Inflammatory macrophage treated with lipopolysaccharide for 4 hours (primary cell): ENCODE measurements at regions not wholly inside any gene's neighbourhood (a gene's known extent, or its start where the extent isn't known, plus 50 kb on each side); places are given as distances from the start of the nearest gene placed in this dataset.
"Not testable (repeated sequence)": the region's sequence is repeated elsewhere in the genome, so short reads cannot be mapped to it uniquely, and the experiment has no call there.

ENCODE experiments used
- DNase-seq: peaks from one replicate; pipeline ENCODE4 v3.0.0-alpha.2; 2020

GRCh38 chr9:115412656-115413055 lies 294.7 kb upstream of the TNC start:
- no peak for DNase-seq

GRCh38 chr9:115413304-115413703 lies 295.3 kb upstream of the TNC start:
- DNase-seq, result peak; percentile 16

- DNase-seq, result no peak
Observed at GRCh38 chr9:115413766-115414382, 295.9 kb upstream of the TNC start.

- DNase-seq, result no peak
Observed at GRCh38 chr9:115414561-115414960, 296.6 kb upstream of the TNC start.

- no peak for DNase-seq
Observed at GRCh38 chr9:115415450-115415849, 297.5 kb upstream of the TNC start.

- no peak for DNase-seq
Observed at GRCh38 chr9:115416299-115416698, 298.3 kb upstream of the TNC start.

- DNase-seq, result not testable (repeated sequence)
Observed at GRCh38 chr9:115418181-115418580, 300.2 kb upstream of the TNC start.

- DNase-seq, result no peak
Observed at GRCh38 chr9:115422932-115423440, 305.0 kb upstream of the TNC start.

- no peak for DNase-seq
Observed at GRCh38 chr9:115423646-115424045, 305.7 kb upstream of the TNC start.

- no peak for DNase-seq
Observed at GRCh38 chr9:115425601-115426000, 307.6 kb upstream of the TNC start.

GRCh38 chr9:115437418-115437817 lies 319.5 kb upstream of the TNC start:
- DNase-seq, result no peak

GRCh38 chr9:115439641-115440040 lies 321.7 kb upstream of the TNC start:
- DNase-seq, result no peak

- DNase-seq, result no peak
Observed at GRCh38 chr9:115442054-115442453, 324.1 kb upstream of the TNC start.

- no peak for DNase-seq
Observed at GRCh38 chr9:115443890-115444289, 325.9 kb upstream of the TNC start.

GRCh38 chr9:115444959-115445358 lies 327.0 kb upstream of the TNC start:
- DNase-seq, result no peak

GRCh38 chr9:115445655-115446054 lies 327.7 kb upstream of the TNC start:
- DNase-seq, result no peak

GRCh38 chr9:115456515-115456914 lies 338.6 kb upstream of the TNC start:
- no peak for DNase-seq

GRCh38 chr9:115461280-115461679 lies 343.3 kb upstream of the TNC start:
- DNase-seq, result no peak

- no peak for DNase-seq
Observed at GRCh38 chr9:115462623-115463022, 344.7 kb upstream of the TNC start.

GRCh38 chr9:115466756-115467155 lies 348.8 kb upstream of the TNC start:
- no peak for DNase-seq

GRCh38 chr9:115469841-115470240 lies 351.9 kb upstream of the TNC start:
- DNase-seq, result no peak

- DNase-seq, result not testable (repeated sequence)
Observed at GRCh38 chr9:115473032-115473431, 355.1 kb upstream of the TNC start.

GRCh38 chr9:115481769-115482168 lies 363.8 kb upstream of the TNC start:
- no peak for DNase-seq

- DNase-seq, result no peak
Observed at GRCh38 chr9:115482747-115483146, 364.8 kb upstream of the TNC start.

- no peak for DNase-seq
Observed at GRCh38 chr9:115492869-115493268, 374.9 kb upstream of the TNC start.
